ENCODE measurements at regions not wholly inside any gene's neighbourhood (a gene's known extent, or its start where the extent isn't known, plus 50 kb on each side); places are given as distances from the start of the nearest gene placed in this dataset.

- no peak overlapping the region for H3K4me3 Mint-ChIP-seq (ENCODE audit: low read depth, unreplicated experiment)
- no TSS peak for BruUV-seq (replicated peaks)
- intact Hi-C loops (cut with micrococcal nuclease; ENCODE audit: unreplicated experiment): no loop called here
Measured at GRCh38 chrX:150192816-150193215, 170.3 kb upstream of the MAMLD1 start.

GRCh38 chrX:150196285-150196684 lies 166.8 kb upstream of the MAMLD1 start:
- no peaks in the 10 kb centered on the region for H3K9me3 Mint-ChIP-seq (ENCODE audit: low read depth, unreplicated experiment)
- CTCF ChIA-PET: no interaction called here
- TF ChIP-seq, protein P1, sequence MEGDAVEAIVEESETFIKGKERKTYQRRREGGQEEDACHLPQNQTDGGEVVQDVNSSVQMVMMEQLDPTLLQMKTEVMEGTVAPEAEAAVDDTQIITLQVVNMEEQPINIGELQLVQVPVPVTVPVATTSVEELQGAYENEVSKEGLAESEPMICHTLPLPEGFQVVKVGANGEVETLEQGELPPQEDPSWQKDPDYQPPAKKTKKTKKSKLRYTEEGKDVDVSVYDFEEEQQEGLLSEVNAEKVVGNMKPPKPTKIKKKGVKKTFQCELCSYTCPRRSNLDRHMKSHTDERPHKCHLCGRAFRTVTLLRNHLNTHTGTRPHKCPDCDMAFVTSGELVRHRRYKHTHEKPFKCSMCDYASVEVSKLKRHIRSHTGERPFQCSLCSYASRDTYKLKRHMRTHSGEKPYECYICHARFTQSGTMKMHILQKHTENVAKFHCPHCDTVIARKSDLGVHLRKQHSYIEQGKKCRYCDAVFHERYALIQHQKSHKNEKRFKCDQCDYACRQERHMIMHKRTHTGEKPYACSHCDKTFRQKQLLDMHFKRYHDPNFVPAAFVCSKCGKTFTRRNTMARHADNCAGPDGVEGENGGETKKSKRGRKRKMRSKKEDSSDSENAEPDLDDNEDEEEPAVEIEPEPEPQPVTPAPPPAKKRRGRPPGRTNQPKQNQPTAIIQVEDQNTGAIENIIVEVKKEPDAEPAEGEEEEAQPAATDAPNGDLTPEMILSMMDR (IDR thresholded peaks at IDR 0.05; ENCODE audit: unreplicated experiment): no peak
- DNase-seq: no peak
- no peak overlapping the region for H3K27ac Mint-ChIP-seq (ENCODE audit: unreplicated experiment)
- peaks cover 10% of the 10 kb centered on the region for H3K4me1 Mint-ChIP-seq (ENCODE audit: low read depth, unreplicated experiment)
- no peak overlapping the region for H3K4me3 Mint-ChIP-seq (ENCODE audit: low read depth, unreplicated experiment)
- intact Hi-C loops (cut with micrococcal nuclease; ENCODE audit: unreplicated experiment): no loop called here
- peaks cover 4% of the 10 kb centered on the region for H3K36me3 Mint-ChIP-seq (ENCODE audit: insufficient read depth, unreplicated experiment)
- no peaks in the 10 kb centered on the region for H3K27me3 Mint-ChIP-seq (ENCODE audit: unreplicated experiment)
- no TSS peak for BruUV-seq (replicated peaks)

More at GRCh38 chrX:150192816-150193215, 170.3 kb upstream of the MAMLD1 start:
- H3K36me3 Mint-ChIP-seq (ENCODE audit: insufficient read depth, unreplicated experiment): no peaks in the 10 kb centered on the region
- H3K9me3 Mint-ChIP-seq (ENCODE audit: low read depth, unreplicated experiment): no peaks in the 10 kb centered on the region
- CTCF ChIA-PET: no interaction called here
- TF ChIP-seq, protein P1 (IDR thresholded peaks at IDR 0.05; ENCODE audit: unreplicated experiment): no peak
- H3K4me1 Mint-ChIP-seq (ENCODE audit: low read depth, unreplicated experiment): no peaks in the 10 kb centered on the region
- no peaks in the 10 kb centered on the region for H3K27me3 Mint-ChIP-seq (ENCODE audit: unreplicated experiment)
- no peak for DNase-seq
- H3K27ac Mint-ChIP-seq (ENCODE audit: unreplicated experiment): no peak overlapping the region

- CTCF ChIA-PET: interaction anchor here (0.9 kb wide), 1 partner anchor 11 kb away, joined by 4 read pairs; no protein-coding TSS in a partner anchor
- BruUV-seq (replicated peaks): no TSS peak
- intact Hi-C loops (cut with micrococcal nuclease; ENCODE audit: unreplicated experiment): no loop called here
- Mint-ChIP-seq H3K4me1 (ENCODE audit: low read depth, unreplicated experiment) (peaks cover 13% of the 10 kb centered on the region), H3K27me3 (ENCODE audit: unreplicated experiment) (no peaks in the 10 kb centered on the region), H3K27ac (ENCODE audit: unreplicated experiment) (no peak overlapping the region), H3K36me3 (ENCODE audit: insufficient read depth, unreplicated experiment) (peaks cover 4% of the 10 kb centered on the region), H3K9me3 (ENCODE audit: low read depth, unreplicated experiment) (no peaks in the 10 kb centered on the region), H3K4me3 (ENCODE audit: low read depth, unreplicated experiment) (no peak overlapping the region)
- no peak for DNase-seq
- TF ChIP-seq, protein P1 (IDR thresholded peaks at IDR 0.05; ENCODE audit: unreplicated experiment): no peak
Measured at GRCh38 chrX:150197388-150197787, 165.7 kb upstream of the MAMLD1 start.

DNA sequence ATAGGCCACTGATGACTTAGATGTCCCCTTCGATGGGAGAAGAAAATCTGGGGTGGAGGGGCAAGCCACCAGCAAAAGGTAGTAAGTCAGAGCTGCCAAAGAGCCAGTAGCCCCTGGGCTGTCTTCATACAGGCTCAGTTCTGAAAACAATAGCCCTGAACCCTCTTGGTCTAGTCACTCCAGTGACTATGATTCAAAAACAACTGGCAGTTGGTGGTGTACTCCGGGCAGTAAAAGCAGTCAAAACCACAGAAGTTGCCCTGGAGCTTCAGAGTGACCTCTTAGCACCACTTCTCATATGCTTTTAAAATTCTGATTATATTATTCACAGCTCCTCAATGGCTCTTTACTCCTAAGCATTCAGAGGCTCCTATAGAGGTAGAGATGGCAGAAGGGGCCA lies 164.3 kb upstream of the MAMLD1 start:
- Mint-ChIP-seq H3K27me3 (ENCODE audit: unreplicated experiment) (no peaks in the 10 kb centered on the region), H3K4me1 (ENCODE audit: low read depth, unreplicated experiment) (peaks cover 13% of the 10 kb centered on the region), H3K4me3 (ENCODE audit: low read depth, unreplicated experiment) (no peak overlapping the region), H3K36me3 (ENCODE audit: insufficient read depth, unreplicated experiment) (peaks cover 4% of the 10 kb centered on the region), H3K27ac (ENCODE audit: unreplicated experiment) (no peak overlapping the region), H3K9me3 (ENCODE audit: low read depth, unreplicated experiment) (no peaks in the 10 kb centered on the region)
- BruUV-seq (replicated peaks): no TSS peak
- intact Hi-C loops (cut with micrococcal nuclease; ENCODE audit: unreplicated experiment): no loop called here
- CTCF ChIA-PET: no interaction called here
- DNase-seq: no peak
- TF ChIP-seq, protein P1 (IDR thresholded peaks at IDR 0.05; ENCODE audit: unreplicated experiment): no peak
